GM13976 (cell line): ENCODE measurements at regions not wholly inside any gene's neighbourhood (a gene's known extent, or its start where the extent isn't known, plus 50 kb on each side); places are given as distances from the start of the nearest gene placed in this dataset.

Experiments
- DNase-seq: peaks from one replicate; pipeline ENCODE4 v3.0.0; 2012; ENCODE audit warnings: low spot score
- CTCF ChIP-seq: IDR thresholded peaks from 2 replicates; pipeline ENCODE4 v1.5.1; 2012; ENCODE audit warnings: borderline replicate concordance, mild to moderate bottlenecking; ENCODE audit not compliant: insufficient read depth; ENCODE audit errors: extremely low read depth, missing control alignments, control extremely low read depth
- in situ Hi-C: fragments of 300-500 bp; cut with MboI; formaldehyde crosslinking; loops from one replicate; pipeline ENCODE4 v1.12.0; 2022; ENCODE audit warnings: low sequenced_read_pairs, mixed read lengths, inconsistent platforms; ENCODE audit not compliant: unreplicated experiment

GRCh38 chr5:57383093-57383861, 99.3 kb downstream of the ACTBL2 start:
- in situ Hi-C loops: no loop called here
- DNase-seq: no peak

GRCh38 chr5:57382655-57383054, 100.0 kb downstream of the ACTBL2 start:
- TF ChIP-seq CTCF: no peak
- in situ Hi-C loops: no loop called here
- DNase-seq: no peak

More at GRCh38 chr5:57383093-57383861, 99.3 kb downstream of the ACTBL2 start:
- no peak for TF ChIP-seq CTCF

- in situ Hi-C loops: no loop called here
- no peak for DNase-seq
- TF ChIP-seq CTCF: no peak
These were observed 112.2 kb downstream of the ACTBL2 start for GRCh38 chr5:57370376-57370775.

- in situ Hi-C loops: no loop called here
- TF ChIP-seq CTCF: no peak
- DNase-seq: no peak
These were observed 114.6 kb downstream of the ACTBL2 start for GRCh38 chr5:57368010-57368409.

GRCh38 chr5:57366744-57367143, 115.9 kb downstream of the ACTBL2 start:
- in situ Hi-C loops: no loop called here
- TF ChIP-seq CTCF: no peak
- no peak for DNase-seq

DNA sequence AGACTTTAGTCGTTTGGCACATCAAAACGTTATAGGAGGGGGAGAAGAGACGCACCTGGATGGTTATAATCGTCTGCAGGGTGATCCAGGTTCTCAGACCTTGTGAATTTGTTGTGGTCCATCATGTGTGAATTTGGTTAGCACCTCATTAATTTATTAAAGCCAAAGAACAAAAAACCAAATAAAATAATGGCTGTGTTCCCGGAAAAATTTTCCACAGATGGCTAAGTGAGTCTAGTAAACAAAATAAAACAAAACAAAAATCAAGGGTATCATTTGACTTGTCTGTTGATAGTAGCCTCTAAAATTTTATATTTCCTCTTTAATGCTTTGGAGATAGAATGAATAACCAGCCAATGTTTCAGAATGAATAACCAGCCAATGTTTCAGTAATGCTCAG, 119.7 kb downstream of the ACTBL2 start:
- in situ Hi-C loops: no loop called here
- no peak for DNase-seq

More for the DNA sequence above, 119.7 kb downstream of the ACTBL2 start:
- TF ChIP-seq CTCF: no peak
